GM12878 (cell line): ENCODE measurements at regions not wholly inside any gene's neighbourhood (a gene's known extent, or its start where the extent isn't known, plus 50 kb on each side); places are given as distances from the start of the nearest gene placed in this dataset.

Experiments used
- BMI1 ChIP-seq: fragments of 450-650 bp; IDR thresholded peaks from 2 replicates; pipeline ENCODE4 v1.6.1; 2016; ENCODE audit warnings: mild to moderate bottlenecking, moderate library complexity, borderline replicate concordance
- MXI1 ChIP-seq: fragments of 150-350 bp; IDR thresholded peaks from 2 replicates; pipeline ENCODE4 v1.6.1; 2011; ENCODE audit warnings: low read depth, mild to moderate bottlenecking, inconsistent platforms, low read length, improper control_type of control experiment
- RAD21 ChIP-seq: IDR thresholded peaks from 2 replicates; pipeline ENCODE4 v1.6.1; 2011; ENCODE audit warnings: mild to moderate bottlenecking, low read depth, low read length, moderate library complexity; ENCODE audit not compliant: insufficient read depth
- YY1 ChIP-seq: IDR thresholded peaks from 2 replicates; pipeline ENCODE4 v1.6.1; 2011; ENCODE audit warnings: low read depth, mild to moderate bottlenecking, low read length
- ZNF274 ChIP-seq: IDR thresholded peaks from one replicate; pipeline ENCODE4 v1.8.0; 2011; ENCODE audit not compliant: insufficient read length, insufficient read depth
- TF ChIP-seq, protein P1 (sequence below): IDR thresholded peaks from 2 replicates; pipeline ENCODE4 v1.6.1; 2012; ENCODE audit warnings: low read length, inconsistent platforms
- TF ChIP-seq, protein P2 (sequence below), 3 experiments: IDR thresholded peaks in 2 of 3; conservative IDR thresholded peaks in 1 of 3; 2 replicates each; pipeline ENCODE4 v1.5.1; 2011; ENCODE audit warnings: low read depth in 3 of 3, low read length in 3 of 3, mild to moderate bottlenecking in 3 of 3, control low read depth in 2 of 3, moderate library complexity in 2 of 3, inconsistent platforms in 1 of 3, mixed read lengths in 1 of 3; ENCODE audit not compliant: control insufficient read depth in 2 of 3, insufficient read depth in 1 of 3; ENCODE audit errors: extremely low read depth in 1 of 3
- TF ChIP-seq, protein P3 (sequence below): IDR thresholded peaks from 2 replicates; pipeline ENCODE4 v1.6.1; 2011; ENCODE audit warnings: low read depth, mild to moderate bottlenecking, low read length, moderate library complexity, borderline replicate concordance; ENCODE audit errors: extremely low read depth

DNA sequence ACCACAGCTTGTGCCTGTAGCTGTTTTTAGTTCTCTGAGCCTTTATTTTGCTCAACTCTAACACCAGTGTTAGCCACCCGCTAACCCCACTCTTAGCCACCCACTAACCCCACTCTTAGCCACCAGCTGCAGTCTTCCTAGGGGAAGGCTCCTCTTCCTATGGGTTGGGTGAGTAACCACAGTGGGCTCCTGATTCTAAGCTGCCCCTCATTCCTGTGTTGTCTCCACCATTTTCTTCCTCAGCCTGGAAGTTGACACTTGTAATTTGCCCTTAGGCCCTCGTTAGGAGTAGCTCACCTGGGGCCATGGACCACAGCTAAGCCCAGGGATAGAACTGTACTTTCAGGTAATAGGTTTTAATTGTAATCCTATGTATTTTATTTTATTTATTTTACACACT, 782.9 kb upstream of the TPTE start:
- no peak for TF ChIP-seq YY1
- TF ChIP-seq, protein P1, sequence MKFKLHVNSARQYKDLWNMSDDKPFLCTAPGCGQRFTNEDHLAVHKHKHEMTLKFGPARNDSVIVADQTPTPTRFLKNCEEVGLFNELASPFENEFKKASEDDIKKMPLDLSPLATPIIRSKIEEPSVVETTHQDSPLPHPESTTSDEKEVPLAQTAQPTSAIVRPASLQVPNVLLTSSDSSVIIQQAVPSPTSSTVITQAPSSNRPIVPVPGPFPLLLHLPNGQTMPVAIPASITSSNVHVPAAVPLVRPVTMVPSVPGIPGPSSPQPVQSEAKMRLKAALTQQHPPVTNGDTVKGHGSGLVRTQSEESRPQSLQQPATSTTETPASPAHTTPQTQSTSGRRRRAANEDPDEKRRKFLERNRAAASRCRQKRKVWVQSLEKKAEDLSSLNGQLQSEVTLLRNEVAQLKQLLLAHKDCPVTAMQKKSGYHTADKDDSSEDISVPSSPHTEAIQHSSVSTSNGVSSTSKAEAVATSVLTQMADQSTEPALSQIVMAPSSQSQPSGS: no peak
- no peak for TF ChIP-seq BMI1
- no peak for TF ChIP-seq MXI1
- TF ChIP-seq, protein P2, sequence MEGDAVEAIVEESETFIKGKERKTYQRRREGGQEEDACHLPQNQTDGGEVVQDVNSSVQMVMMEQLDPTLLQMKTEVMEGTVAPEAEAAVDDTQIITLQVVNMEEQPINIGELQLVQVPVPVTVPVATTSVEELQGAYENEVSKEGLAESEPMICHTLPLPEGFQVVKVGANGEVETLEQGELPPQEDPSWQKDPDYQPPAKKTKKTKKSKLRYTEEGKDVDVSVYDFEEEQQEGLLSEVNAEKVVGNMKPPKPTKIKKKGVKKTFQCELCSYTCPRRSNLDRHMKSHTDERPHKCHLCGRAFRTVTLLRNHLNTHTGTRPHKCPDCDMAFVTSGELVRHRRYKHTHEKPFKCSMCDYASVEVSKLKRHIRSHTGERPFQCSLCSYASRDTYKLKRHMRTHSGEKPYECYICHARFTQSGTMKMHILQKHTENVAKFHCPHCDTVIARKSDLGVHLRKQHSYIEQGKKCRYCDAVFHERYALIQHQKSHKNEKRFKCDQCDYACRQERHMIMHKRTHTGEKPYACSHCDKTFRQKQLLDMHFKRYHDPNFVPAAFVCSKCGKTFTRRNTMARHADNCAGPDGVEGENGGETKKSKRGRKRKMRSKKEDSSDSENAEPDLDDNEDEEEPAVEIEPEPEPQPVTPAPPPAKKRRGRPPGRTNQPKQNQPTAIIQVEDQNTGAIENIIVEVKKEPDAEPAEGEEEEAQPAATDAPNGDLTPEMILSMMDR (IDR thresholded peaks at IDR 0.05 in 2 of 3, conservative IDR thresholded peaks at IDR 0.05 in 1 of 3; ENCODE audit: control insufficient read depth in 2 of 3, extremely low read depth in 1 of 3, insufficient read depth in 1 of 3, low read depth in 3 of 3, low read length in 3 of 3): no peak
- TF ChIP-seq RAD21: no peak
- TF ChIP-seq, protein P3, sequence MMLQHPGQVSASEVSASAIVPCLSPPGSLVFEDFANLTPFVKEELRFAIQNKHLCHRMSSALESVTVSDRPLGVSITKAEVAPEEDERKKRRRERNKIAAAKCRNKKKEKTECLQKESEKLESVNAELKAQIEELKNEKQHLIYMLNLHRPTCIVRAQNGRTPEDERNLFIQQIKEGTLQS: no peak
- TF ChIP-seq ZNF274: no peak
